ENCODE measurements at regions not wholly inside any gene's neighbourhood (a gene's known extent, or its start where the extent isn't known, plus 50 kb on each side); places are given as distances from the start of the nearest gene placed in this dataset.
"Not testable (repeated sequence)": the region's sequence is repeated elsewhere in the genome, so short reads cannot be mapped to it uniquely, and the experiment has no call there.

- no peak for DNase-seq
Measured at GRCh38 chr19:30066781-30067759, 125.0 kb downstream of the URI1 start.

- not testable (repeated sequence) for DNase-seq
Measured at GRCh38 chr19:30067956-30068506, 126.0 kb downstream of the URI1 start.

- no peak for DNase-seq
Measured at GRCh38 chr19:30068528-30069395, 126.7 kb downstream of the URI1 start.

- DNase-seq: no peak
Measured at GRCh38 chr19:30069535-30070197, 127.6 kb downstream of the URI1 start.

GRCh38 chr19:30070198-30070967, 128.3 kb downstream of the URI1 start:
- DNase-seq: no peak

GRCh38 chr19:30070968-30071632, 129.1 kb downstream of the URI1 start:
- no peak for DNase-seq

GRCh38 chr19:30071871-30072270, 129.8 kb downstream of the URI1 start:
- DNase-seq: no peak

- no peak for DNase-seq
Measured at GRCh38 chr19:30073152-30074000, 131.3 kb downstream of the URI1 start.

GRCh38 chr19:30074096-30074495, 132.1 kb downstream of the URI1 start:
- DNase-seq: no peak

GRCh38 chr19:30074741-30075715, 133.0 kb downstream of the URI1 start:
- DNase-seq: no peak

- DNase-seq: no peak
Measured at GRCh38 chr19:30076101-30076551, 134.1 kb downstream of the URI1 start.

GRCh38 chr19:30076751-30077670, 135.0 kb downstream of the URI1 start:
- DNase-seq: no peak

- no peak for DNase-seq
Measured at GRCh38 chr19:30077851-30078355, 135.9 kb downstream of the URI1 start.

GRCh38 chr19:30078381-30078910, 136.4 kb downstream of the URI1 start:
- DNase-seq: no peak

GRCh38 chr19:30079200-30079599, 137.2 kb downstream of the URI1 start:
- no peak for DNase-seq

GRCh38 chr19:30082168-30082567, 140.1 kb downstream of the URI1 start:
- no peak for DNase-seq

- no peak for DNase-seq
Measured at GRCh38 chr19:30082611-30083010, 140.6 kb downstream of the URI1 start.
